ENCODE measurements at regions not wholly inside any gene's neighbourhood (a gene's known extent, or its start where the extent isn't known, plus 50 kb on each side); places are given as distances from the start of the nearest gene placed in this dataset.

- no peak for TF ChIP-seq CTCF (IDR thresholded peaks at IDR 0.05)
- TF ChIP-seq EZH2 (IDR thresholded peaks at IDR 0.05), result no peak
Measured at GRCh38 chr9:3012842-3013241, 168.9 kb upstream of the PUM3 start.
